Panc1 (cell line): ENCODE measurements at regions not wholly inside any gene's neighbourhood (a gene's known extent, or its start where the extent isn't known, plus 50 kb on each side); places are given as distances from the start of the nearest gene placed in this dataset.

Experiments
- ATAC-seq: fragments of 200-7000 bp; cut with Tn5 transposase; 2 replicates; pipeline ENCODE4 v1.9.1; 2020; ENCODE audit warnings: mild to moderate bottlenecking, moderate library complexity
- BruUV-seq: library from RNA; stranded (reverse); fragments of 400-500 nt; replicated peaks from 2 replicates; lab custom pipeline; 2021; lab: Mats Ljungman, UMichigan
- CTCF ChIA-PET: fragments of 300-600 bp; sonication (Branson Sonifier 250); formaldehyde crosslinking; loops from one replicate; lab custom pipeline; 2022; ENCODE audit warnings: antibody characterized with exemption; lab: Charles Lee
- POLR2A ChIA-PET: fragments of 300-600 bp; sonication (Branson Sonifier 250); formaldehyde crosslinking; loops from one replicate; lab custom pipeline; 2022; ENCODE audit warnings: antibody characterized with exemption; lab: Charles Lee
- DNase-seq: peaks from one replicate; pipeline ENCODE4 v3.0.0-alpha.2; 2010; ENCODE audit warnings: low read depth, low spot score
- H3K27ac ChIP-seq: 2 replicates; pipeline ENCODE4 v1.5.1; 2011; ENCODE audit warnings: mild to moderate bottlenecking, low read length, inconsistent platforms
- H3K27me3 ChIP-seq: fragments of 200-500 bp; sonication (Bioruptor generic); 2 replicates; pipeline ENCODE4 v1.6.0; 2014; ENCODE audit warnings: low read length, inconsistent platforms; ENCODE audit not compliant: control insufficient read depth, insufficient read depth
- H3K36me3 ChIP-seq: fragments of 200-500 bp; sonication (Bioruptor generic); 2 replicates; pipeline ENCODE4 v1.5.1; 2014; ENCODE audit warnings: inconsistent platforms, mild to moderate bottlenecking, low read length, moderate library complexity; ENCODE audit not compliant: control insufficient read depth, insufficient read depth
- H3K4me1 ChIP-seq: 2 replicates; pipeline ENCODE4 v1.5.1; 2011; ENCODE audit warnings: inconsistent platforms, mild to moderate bottlenecking, low read length, moderate library complexity; ENCODE audit not compliant: control insufficient read depth, insufficient read depth
- H3K4me3 ChIP-seq, 2 experiments: 2 replicates each; pipeline ENCODE4 v1.5.1; 2011 to 2012; ENCODE audit warnings: low read depth in 2 of 2, low read length in 2 of 2, mild to moderate bottlenecking in 2 of 2, inconsistent platforms in 1 of 2, moderate library complexity in 1 of 2
- H3K9me3 ChIP-seq: fragments of 200-500 bp; sonication (Bioruptor generic); 2 replicates; pipeline ENCODE4 v1.5.1; 2014; ENCODE audit warnings: low read depth, mild to moderate bottlenecking, inconsistent platforms, low read length, moderate library complexity; ENCODE audit not compliant: control insufficient read depth, insufficient read depth
- POLR2AphosphoS5 ChIP-seq: IDR thresholded peaks from 2 replicates; pipeline ENCODE4 v1.6.1; 2012; ENCODE audit warnings: mild to moderate bottlenecking, low read depth, low read length, moderate library complexity
- SIN3A ChIP-seq: IDR thresholded peaks from 2 replicates; pipeline ENCODE4 v1.6.1; 2012; ENCODE audit warnings: low read depth, mild to moderate bottlenecking, low read length, moderate library complexity, borderline replicate concordance; ENCODE audit not compliant: insufficient read depth
- TCF7L2 ChIP-seq: IDR thresholded peaks from 2 replicates; pipeline ENCODE4 v1.6.1; 2011; ENCODE audit warnings: mild to moderate bottlenecking, low read depth, low read length, inconsistent platforms
- in situ Hi-C: cut with HindIII; loops from 2 replicates; pipeline ENCODE4 v1.10.0; 2016; ENCODE audit warnings: low sequenced_read_pairs, low pct_unique_long_range_greater_than_20kb
- intact Hi-C: fragments of 100-400 bp; cut with micrococcal nuclease; formaldehyde crosslinking; loops from one replicate; pipeline ENCODE4 v1.10.0; 2022; ENCODE audit not compliant: unreplicated experiment
- TF ChIP-seq, protein P1 (sequence below), 2 experiments: IDR thresholded peaks; 2 replicates each; pipeline ENCODE4 v1.6.1; 2011 to 2012; ENCODE audit warnings: low read depth in 2 of 2, control low read depth in 1 of 2, low read length in 1 of 2, mild to moderate bottlenecking in 1 of 2, moderate library complexity in 1 of 2; ENCODE audit not compliant: insufficient read depth in 1 of 2
- TF ChIP-seq, protein P2 (sequence below): fragments of 450-650 bp; IDR thresholded peaks from 2 replicates; pipeline ENCODE4 v1.5.1; 2017; ENCODE audit warnings: mild to moderate bottlenecking

DNA sequence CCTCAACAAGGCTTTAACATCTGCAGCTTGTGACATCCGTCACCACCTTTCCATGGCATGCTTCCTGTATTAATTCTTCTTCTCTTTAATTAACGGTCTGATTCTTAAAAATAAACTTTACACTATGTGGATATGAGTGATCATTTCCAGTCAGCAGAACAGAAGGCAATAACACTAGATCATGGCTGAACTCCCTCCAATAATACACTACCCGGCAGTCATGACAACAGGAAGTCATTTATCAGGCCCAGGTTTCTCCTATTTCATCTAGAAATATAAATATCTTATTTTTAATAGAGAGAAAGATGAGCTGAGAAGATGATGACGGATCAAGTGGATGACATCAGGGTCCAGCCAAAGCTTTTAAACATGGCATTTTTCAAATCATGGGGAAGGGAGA lies 792.2 kb downstream of the SLC4A3 start:
- ATAC-seq (no peak), DNase-seq (no peak)
- Histone ChIP-seq H3K36me3 (no peaks in the 10 kb centered on the region), H3K27ac (no peak overlapping the region), H3K9me3 (no peaks in the 10 kb centered on the region), H3K4me3 (no peak overlapping the region), H3K4me1 (no peaks in the 10 kb centered on the region), H3K27me3 (no peaks in the 10 kb centered on the region)
- TF ChIP-seq SIN3A (no peak), TCF7L2 (no peak), POLR2AphosphoS5 (no peak)
- TF ChIP-seq, protein P1, sequence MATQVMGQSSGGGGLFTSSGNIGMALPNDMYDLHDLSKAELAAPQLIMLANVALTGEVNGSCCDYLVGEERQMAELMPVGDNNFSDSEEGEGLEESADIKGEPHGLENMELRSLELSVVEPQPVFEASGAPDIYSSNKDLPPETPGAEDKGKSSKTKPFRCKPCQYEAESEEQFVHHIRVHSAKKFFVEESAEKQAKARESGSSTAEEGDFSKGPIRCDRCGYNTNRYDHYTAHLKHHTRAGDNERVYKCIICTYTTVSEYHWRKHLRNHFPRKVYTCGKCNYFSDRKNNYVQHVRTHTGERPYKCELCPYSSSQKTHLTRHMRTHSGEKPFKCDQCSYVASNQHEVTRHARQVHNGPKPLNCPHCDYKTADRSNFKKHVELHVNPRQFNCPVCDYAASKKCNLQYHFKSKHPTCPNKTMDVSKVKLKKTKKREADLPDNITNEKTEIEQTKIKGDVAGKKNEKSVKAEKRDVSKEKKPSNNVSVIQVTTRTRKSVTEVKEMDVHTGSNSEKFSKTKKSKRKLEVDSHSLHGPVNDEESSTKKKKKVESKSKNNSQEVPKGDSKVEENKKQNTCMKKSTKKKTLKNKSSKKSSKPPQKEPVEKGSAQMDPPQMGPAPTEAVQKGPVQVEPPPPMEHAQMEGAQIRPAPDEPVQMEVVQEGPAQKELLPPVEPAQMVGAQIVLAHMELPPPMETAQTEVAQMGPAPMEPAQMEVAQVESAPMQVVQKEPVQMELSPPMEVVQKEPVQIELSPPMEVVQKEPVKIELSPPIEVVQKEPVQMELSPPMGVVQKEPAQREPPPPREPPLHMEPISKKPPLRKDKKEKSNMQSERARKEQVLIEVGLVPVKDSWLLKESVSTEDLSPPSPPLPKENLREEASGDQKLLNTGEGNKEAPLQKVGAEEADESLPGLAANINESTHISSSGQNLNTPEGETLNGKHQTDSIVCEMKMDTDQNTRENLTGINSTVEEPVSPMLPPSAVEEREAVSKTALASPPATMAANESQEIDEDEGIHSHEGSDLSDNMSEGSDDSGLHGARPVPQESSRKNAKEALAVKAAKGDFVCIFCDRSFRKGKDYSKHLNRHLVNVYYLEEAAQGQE (IDR thresholded peaks at IDR 0.05; ENCODE audit: insufficient read depth in 1 of 2, low read depth in 2 of 2, low read length in 1 of 2), result no peak
- TF ChIP-seq, protein P2, sequence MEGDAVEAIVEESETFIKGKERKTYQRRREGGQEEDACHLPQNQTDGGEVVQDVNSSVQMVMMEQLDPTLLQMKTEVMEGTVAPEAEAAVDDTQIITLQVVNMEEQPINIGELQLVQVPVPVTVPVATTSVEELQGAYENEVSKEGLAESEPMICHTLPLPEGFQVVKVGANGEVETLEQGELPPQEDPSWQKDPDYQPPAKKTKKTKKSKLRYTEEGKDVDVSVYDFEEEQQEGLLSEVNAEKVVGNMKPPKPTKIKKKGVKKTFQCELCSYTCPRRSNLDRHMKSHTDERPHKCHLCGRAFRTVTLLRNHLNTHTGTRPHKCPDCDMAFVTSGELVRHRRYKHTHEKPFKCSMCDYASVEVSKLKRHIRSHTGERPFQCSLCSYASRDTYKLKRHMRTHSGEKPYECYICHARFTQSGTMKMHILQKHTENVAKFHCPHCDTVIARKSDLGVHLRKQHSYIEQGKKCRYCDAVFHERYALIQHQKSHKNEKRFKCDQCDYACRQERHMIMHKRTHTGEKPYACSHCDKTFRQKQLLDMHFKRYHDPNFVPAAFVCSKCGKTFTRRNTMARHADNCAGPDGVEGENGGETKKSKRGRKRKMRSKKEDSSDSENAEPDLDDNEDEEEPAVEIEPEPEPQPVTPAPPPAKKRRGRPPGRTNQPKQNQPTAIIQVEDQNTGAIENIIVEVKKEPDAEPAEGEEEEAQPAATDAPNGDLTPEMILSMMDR, result no peak
- in situ Hi-C loops (no loop called here), intact Hi-C loops (no loop called here)
- no TSS peak for BruUV-seq
- CTCF ChIA-PET, result no interaction called here
- POLR2A ChIA-PET, result no interaction called here

DNA sequence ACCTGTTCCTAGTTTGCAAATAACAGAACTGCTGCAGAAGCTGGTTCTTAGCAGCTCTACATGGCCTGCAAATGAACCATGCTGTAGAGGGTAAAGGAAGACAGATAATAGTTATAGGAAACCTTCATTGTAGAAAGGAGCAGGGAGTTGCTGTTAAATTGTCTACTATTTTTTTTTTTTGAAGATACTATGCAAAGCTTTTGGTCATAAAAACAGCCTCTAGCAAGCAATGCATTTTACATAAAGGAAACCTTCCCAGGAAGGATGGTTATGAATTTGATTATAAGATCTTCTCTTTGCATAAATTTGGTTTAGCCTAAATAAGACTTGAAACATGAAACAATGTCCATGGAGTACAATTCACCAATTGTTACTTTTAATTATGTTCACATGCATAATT lies 793.4 kb downstream of the SLC4A3 start:
- no TSS peak for BruUV-seq
- H3K4me1 ChIP-seq, result no peaks in the 10 kb centered on the region
- no peak for ATAC-seq
- DNase-seq, result no peak
- intact Hi-C loops, result no loop called here
- ChIA-PET POLR2A (no interaction called here), CTCF (interaction anchor here (0.6 kb wide), 1 partner anchor 399 kb away, joined by 3 read pairs; no protein-coding TSS in a partner anchor)
- no peaks in the 10 kb centered on the region for H3K9me3 ChIP-seq
- no peak overlapping the region for H3K27ac ChIP-seq
- no peak overlapping the region for H3K4me3 ChIP-seq
- no peaks in the 10 kb centered on the region for H3K27me3 ChIP-seq
- TF ChIP-seq, protein P2, result no peak
- TF ChIP-seq POLR2AphosphoS5 (no peak), SIN3A (no peak), TCF7L2 (no peak)
- TF ChIP-seq, protein P1 (IDR thresholded peaks at IDR 0.05; ENCODE audit: insufficient read depth in 1 of 2, low read depth in 2 of 2, low read length in 1 of 2), result no peak
- in situ Hi-C loops, result no loop called here
- no peaks in the 10 kb centered on the region for H3K36me3 ChIP-seq
